ENCODE measurements at regions not wholly inside any gene's neighbourhood (a gene's known extent, or its start where the extent isn't known, plus 50 kb on each side); places are given as distances from the start of the nearest gene placed in this dataset.
"Not testable (repeated sequence)": the region's sequence is repeated elsewhere in the genome, so short reads cannot be mapped to it uniquely, and the experiment has no call there.

DNA sequence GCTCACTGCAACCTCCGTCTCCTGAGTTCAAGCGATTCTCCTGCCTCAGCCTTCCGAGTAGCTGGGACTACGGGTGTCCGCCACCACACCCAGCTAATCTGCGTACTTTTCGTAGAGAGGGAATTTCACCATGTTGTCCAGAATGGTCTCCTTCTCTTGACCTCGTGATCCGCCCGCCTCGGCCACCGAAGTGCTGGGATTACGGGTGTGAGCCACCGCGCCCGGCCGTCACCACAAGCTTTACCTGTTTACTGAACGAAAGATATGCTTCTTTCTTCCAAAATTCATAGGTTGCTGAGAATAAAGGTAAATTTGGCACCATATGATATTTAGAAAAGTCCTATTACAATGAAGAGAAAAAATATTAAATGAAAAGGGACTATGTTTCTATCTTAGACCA lies 333.5 kb upstream of the EPHA6 start:
- Mint-ChIP-seq H3K4me3 (no peak overlapping the region), H3K27me3 (no peaks in the 10 kb centered on the region), H3K36me3 (no peaks in the 10 kb centered on the region), H3K4me1 (no peaks in the 10 kb centered on the region), H3K27ac (no peak overlapping the region), H3K9me3 (peaks cover 0 to 2% of the 10 kb centered on the region in 2 donors)
- no peak for ATAC-seq (replicated peaks)
- no peak for DNase-seq

DNA sequence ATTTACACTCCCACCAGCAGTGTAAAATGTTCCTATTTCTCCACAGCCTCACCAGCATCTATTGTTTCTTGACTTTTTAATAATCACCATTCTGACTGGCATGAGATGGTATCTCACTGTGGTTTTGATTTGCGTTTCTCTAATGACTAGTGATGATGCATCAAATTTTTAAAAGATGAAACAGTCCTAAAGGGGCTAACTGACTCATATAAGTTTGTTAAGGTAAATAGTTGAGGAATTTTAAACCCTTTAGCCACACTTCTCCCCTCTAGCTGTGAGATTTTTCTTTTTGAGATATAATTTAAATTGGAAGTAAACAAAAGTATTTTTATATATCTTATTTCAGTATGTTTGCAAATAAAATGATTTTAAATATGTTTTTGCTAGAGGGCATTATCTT lies 331.2 kb upstream of the EPHA6 start:
- not testable (repeated sequence) for H3K27me3 Mint-ChIP-seq; ATAC-seq (replicated peaks); H3K9me3 Mint-ChIP-seq; H3K4me3 Mint-ChIP-seq; H3K27ac Mint-ChIP-seq; DNase-seq; H3K4me1 Mint-ChIP-seq; H3K36me3 Mint-ChIP-seq

DNA sequence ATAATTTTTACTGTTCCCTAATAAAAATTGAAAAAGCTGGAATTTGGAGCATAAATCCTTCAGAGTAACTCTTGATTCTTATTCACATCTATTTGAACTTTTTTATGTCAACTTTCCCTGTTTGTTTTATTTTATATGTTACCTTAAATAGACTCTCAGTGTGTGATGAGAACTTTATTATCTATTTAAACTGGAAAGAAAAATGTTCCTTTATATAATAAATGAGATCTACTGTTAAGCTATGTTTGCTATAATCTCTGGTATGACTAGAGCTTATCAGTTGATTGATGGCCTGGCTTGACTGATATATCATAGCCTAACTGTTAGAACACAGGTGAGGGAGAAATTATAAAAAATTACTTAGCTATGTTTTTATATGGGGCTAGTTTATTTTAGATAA lies 330.6 kb upstream of the EPHA6 start:
- no peak overlapping the region for H3K4me3 Mint-ChIP-seq
- H3K27ac Mint-ChIP-seq = no peak overlapping the region
- ATAC-seq (replicated peaks) (no peak), DNase-seq (no peak)
- no peaks in the 10 kb centered on the region for H3K4me1 Mint-ChIP-seq
- H3K27me3 Mint-ChIP-seq = no peaks in the 10 kb centered on the region
- H3K36me3 Mint-ChIP-seq = no peaks in the 10 kb centered on the region
- H3K9me3 Mint-ChIP-seq = peaks cover 0 to 4% of the 10 kb centered on the region in 2 donors

DNA sequence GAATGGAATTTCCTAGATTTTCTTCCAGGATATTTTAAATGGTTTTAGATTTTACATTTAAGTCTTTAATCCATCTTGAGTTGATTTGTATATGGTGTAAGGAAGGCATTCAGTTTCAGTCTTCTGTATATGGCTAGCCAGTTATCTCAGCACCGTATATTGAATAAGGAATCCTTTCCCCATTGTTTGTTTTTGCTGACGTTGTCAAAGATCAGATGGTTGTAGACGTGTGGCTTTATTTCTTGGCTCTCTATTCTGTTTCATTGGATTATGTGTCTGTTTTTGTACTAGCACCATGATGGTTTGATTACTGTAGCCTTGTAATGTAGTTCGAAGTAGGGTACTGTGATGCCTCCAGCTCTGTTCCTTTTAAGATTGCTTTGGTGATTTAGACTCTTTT lies 325.7 kb upstream of the EPHA6 start:
- Mint-ChIP-seq H3K27me3 (no peaks in the 10 kb centered on the region), H3K4me1 (no peaks in the 10 kb centered on the region), H3K36me3 (no peaks in the 10 kb centered on the region), H3K4me3 (no peak overlapping the region), H3K27ac (no peak overlapping the region), H3K9me3 (peaks cover 5 to 8% of the 10 kb centered on the region in 2 donors)
- DNase-seq = no peak
- ATAC-seq (replicated peaks) = no peak

DNA sequence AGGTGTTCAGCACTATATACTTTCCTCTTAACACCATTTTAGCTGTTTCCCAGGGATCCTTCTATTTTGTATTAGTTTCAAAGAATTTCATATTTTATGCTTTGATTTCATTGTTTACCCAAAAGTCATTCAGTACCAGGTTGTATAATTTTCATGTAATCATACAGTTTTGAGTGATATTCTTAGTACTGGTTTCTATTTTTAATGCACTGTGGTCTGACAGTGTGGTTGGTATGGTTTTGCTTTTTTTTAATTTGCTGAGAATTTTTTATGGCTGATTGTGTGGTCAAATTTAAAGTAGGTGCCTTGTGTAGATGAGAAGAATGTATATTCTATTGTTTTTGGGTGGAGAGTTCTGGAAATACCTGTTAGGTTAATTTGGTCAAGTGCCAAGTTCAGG lies 323.4 kb upstream of the EPHA6 start:
- DNase-seq (no peak), ATAC-seq (replicated peaks) (no peak)
- Mint-ChIP-seq H3K36me3 (no peaks in the 10 kb centered on the region), H3K9me3 (peaks cover 8 to 12% of the 10 kb centered on the region in 2 donors), H3K4me3 (no peak overlapping the region), H3K27ac (no peak overlapping the region), H3K27me3 (no peaks in the 10 kb centered on the region), H3K4me1 (no peaks in the 10 kb centered on the region)

DNA sequence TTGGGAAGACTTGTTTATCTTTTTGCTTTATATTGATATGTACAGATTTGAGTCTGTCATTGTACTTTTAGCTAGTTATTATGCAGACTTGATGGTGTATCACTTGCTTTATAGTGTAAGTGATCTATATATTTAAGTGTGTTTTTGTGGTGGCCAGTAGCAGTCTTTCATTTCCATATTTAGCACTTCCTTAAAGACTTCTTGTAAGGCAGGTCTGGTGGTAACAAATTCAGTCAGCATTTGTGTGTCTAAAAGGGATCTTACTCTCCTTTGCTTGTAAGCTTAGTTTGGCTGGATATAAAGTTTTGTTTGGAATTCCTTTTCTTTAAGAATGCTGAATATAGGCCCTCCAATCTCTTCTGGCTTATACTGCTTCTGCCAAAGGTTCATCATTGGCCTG lies 322.5 kb upstream of the EPHA6 start:
- Mint-ChIP-seq H3K9me3 (peaks cover 11 to 12% of the 10 kb centered on the region in 2 donors), H3K27ac (no peak overlapping the region)

DNA sequence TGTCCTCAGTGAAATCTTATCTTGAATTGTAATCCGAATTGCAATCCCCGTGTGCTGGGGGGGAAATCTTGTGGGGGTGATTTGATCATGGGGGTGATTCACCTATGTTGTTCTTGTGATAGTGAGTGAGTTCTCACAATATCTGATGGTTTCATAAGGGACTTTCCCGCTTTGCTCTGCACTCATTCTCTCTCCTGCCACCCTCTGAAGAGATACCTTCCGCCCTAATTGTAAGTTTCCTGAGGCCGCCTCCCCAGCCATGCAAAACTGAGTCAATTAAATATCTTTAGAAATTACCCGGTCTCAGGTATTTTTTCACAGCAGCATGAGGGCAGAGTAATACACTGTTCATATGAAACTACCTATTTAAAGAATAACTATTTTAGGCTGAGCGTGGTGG lies 304.1 kb upstream of the EPHA6 start:
- Mint-ChIP-seq H3K4me3 (no peak overlapping the region), H3K36me3 (no peaks in the 10 kb centered on the region), H3K9me3 (peaks cover 3 to 8% of the 10 kb centered on the region in 2 donors), H3K27ac (no peak overlapping the region), H3K27me3 (no peaks in the 10 kb centered on the region), H3K4me1 (no peaks in the 10 kb centered on the region)
- no peak for ATAC-seq (replicated peaks)
- DNase-seq = no peak

More for the DNA sequence above, 322.5 kb upstream of the EPHA6 start:
- no peaks in the 10 kb centered on the region for H3K4me1 Mint-ChIP-seq
- no peak for ATAC-seq (replicated peaks)
- no peak for DNase-seq
- H3K4me3 Mint-ChIP-seq = no peak overlapping the region
- H3K27me3 Mint-ChIP-seq = no peaks in the 10 kb centered on the region
- no peaks in the 10 kb centered on the region for H3K36me3 Mint-ChIP-seq

DNA sequence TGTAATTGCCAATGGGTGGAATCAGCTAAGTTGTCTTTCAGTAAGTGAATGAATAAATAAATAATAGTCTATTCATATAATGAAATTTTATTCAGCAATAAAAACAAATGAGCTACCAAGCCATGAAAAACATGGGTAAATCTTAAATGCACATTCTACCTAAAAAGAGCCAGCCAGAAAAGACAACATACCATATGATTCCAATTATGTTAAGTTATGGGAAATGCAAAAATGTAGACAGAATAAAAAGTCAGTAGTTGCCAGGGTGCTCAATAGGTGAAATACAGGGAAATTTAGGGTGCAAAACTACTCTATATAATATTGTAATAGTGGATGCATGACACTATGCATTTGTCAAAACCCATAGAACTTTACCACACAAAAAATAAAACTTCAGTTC lies 277.2 kb upstream of the EPHA6 start:
- Mint-ChIP-seq H3K27ac (no peak overlapping the region), H3K4me1 (no peaks in the 10 kb centered on the region), H3K36me3 (no peaks in the 10 kb centered on the region), H3K4me3 (no peak overlapping the region), H3K9me3 (peaks cover 7 to 8% of the 10 kb centered on the region in 2 donors), H3K27me3 (no peaks in the 10 kb centered on the region)
- ATAC-seq (replicated peaks) = no peak
- DNase-seq = no peak

DNA sequence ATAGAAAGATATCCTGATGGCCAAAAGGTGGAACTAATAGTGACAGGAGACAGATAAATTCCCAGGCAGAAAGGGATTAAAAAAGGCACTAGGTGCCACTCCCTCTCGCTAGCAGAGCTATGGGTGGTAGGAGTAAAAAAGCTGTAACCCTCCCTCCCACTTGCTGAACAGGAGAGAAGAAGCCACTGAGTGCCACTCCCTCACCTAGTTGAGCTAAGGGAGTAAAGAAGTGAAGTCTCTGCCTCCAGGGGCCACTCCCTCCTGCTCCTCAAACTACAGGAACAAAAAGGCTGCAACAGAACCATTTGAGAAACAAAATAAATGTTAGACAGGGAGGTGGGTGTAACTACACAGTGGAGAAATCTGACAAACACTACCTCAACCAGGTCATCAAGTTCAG lies 276.2 kb upstream of the EPHA6 start:
- Mint-ChIP-seq H3K9me3 (peaks cover 8 to 11% of the 10 kb centered on the region in 2 donors), H3K27me3 (no peaks in the 10 kb centered on the region), H3K36me3 (no peaks in the 10 kb centered on the region), H3K4me3 (no peak overlapping the region), H3K4me1 (no peaks in the 10 kb centered on the region), H3K27ac (no peak overlapping the region)
- DNase-seq (no peak), ATAC-seq (replicated peaks) (no peak)

DNA sequence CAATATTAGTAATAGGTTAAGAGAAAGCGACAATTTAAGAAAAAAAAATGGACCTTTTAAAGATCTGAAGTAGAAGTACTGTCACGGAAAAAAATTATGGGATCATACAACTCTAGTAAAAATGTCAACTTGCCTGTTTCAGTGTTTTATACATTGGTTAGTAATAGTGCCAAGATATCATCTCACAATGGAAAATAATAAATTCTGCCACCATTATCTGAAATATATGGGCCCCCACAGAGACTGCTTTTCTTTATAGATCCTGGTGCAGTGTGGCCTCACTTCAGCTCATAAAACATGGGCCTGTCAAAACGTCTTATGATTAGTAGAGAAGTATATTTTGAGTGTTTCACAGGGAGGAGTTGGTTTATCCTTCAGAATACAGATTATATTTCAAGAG lies 266.3 kb upstream of the EPHA6 start:
- Mint-ChIP-seq H3K27ac (no peak overlapping the region), H3K4me1 (no peaks in the 10 kb centered on the region), H3K4me3 (no peak overlapping the region), H3K9me3 (peaks cover 19 to 20% of the 10 kb centered on the region in 2 donors), H3K27me3 (no peaks in the 10 kb centered on the region), H3K36me3 (no peaks in the 10 kb centered on the region)
- ATAC-seq (replicated peaks) (no peak), DNase-seq (no peak)

DNA sequence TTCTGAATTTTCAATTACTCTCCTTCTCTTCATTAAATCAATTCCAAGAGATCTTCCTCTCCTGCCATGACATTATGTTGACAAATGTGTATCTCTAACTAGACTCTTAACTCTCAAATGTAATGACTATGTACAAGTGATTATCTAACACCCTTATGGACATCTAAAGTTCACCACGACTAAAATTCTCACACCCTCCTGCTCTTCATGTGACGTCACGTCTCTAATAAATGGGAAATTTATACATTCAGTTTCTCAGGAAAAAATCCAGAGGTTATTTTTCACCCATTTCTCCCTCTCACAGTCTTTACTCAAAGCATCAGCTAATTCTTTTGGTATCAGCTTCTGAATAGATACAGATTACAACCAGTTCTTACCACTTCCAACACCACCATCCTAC lies 237.5 kb upstream of the EPHA6 start:
- no peaks in the 10 kb centered on the region for H3K4me1 Mint-ChIP-seq
- peaks cover 23 to 25% of the 10 kb centered on the region in 2 donors for H3K9me3 Mint-ChIP-seq
- no peaks in the 10 kb centered on the region for H3K27me3 Mint-ChIP-seq
- DNase-seq = no peak
- no peak for ATAC-seq (replicated peaks)
- no peak overlapping the region for H3K27ac Mint-ChIP-seq
- peaks cover 0 to 7% of the 10 kb centered on the region in 2 donors for H3K36me3 Mint-ChIP-seq
- H3K4me3 Mint-ChIP-seq = no peak overlapping the region

DNA sequence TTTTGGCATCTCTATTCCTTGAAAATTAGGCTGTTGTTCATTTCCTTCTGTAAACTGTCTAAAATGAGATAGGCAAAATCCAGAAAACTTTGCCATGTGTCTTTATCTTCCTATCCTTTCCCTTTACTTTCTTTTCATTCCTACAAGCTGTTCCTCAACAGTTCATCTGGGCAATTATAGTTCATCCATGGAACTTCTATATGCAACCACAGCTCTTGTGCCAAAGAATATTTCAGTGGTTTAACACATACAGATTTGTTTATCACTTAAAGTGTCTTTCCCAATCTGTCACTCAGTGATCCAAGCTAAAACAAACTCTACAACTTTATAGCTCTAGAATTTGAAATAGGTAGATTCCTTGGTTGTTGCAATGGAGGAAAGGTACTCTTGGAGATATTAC lies 230.3 kb upstream of the EPHA6 start:
- DNase-seq (no peak), ATAC-seq (replicated peaks) (no peak)
- no peaks in the 10 kb centered on the region for H3K27me3 Mint-ChIP-seq
- H3K9me3 Mint-ChIP-seq = peaks cover 0 to 8% of the 10 kb centered on the region in 2 donors
- H3K36me3 Mint-ChIP-seq = no peaks in the 10 kb centered on the region
- H3K27ac Mint-ChIP-seq = no peak overlapping the region
- no peak overlapping the region for H3K4me3 Mint-ChIP-seq
- no peaks in the 10 kb centered on the region for H3K4me1 Mint-ChIP-seq

DNA sequence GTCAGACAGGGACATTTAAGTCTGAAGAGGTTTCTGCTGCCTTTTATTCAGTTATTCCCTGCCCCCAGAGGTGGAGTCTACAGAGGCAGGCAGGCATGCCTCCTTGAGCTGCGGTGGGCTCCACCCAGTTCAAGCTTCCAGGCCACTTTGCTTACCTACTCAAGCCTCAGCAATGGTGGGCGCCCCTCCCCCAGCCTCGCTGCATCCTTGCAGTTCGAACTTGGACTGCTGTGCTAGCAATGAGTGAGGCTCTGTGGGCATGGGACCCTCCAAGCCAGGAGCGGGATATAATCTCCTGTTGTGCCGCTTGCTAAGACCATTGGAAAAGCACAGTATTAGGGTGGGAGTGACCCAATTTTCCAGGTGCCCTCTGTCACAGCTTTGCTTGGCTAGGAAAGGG lies 207.5 kb upstream of the EPHA6 start:
- H3K4me1 Mint-ChIP-seq; H3K36me3 Mint-ChIP-seq; H3K27ac Mint-ChIP-seq; ATAC-seq (replicated peaks); H3K27me3 Mint-ChIP-seq; H3K4me3 Mint-ChIP-seq; DNase-seq: not testable (repeated sequence)
- peaks cover 12 to 13% of the 10 kb centered on the region in 2 donors for H3K9me3 Mint-ChIP-seq

DNA sequence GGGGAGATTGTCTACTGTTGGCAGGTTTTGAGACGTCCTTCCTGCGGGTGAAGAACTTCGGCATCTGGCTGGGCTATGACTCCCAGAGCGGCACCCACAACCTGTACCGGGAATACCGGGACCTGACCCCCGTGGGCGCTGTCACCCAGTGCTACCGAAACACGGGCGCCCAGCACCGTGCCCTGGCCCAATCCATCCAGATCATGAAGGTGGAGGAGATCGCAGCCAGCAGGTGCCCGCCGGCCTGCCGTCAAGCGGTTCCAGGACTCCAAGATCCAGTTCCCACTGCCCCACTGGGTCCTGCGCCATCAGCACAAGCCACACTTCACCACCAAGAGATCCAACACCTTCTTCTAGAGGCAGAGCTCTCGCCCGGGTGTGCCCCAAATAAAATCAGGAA lies 194.9 kb upstream of the EPHA6 start:
- H3K27me3 Mint-ChIP-seq = no peaks in the 10 kb centered on the region
- no peak overlapping the region for H3K4me3 Mint-ChIP-seq
- ATAC-seq (replicated peaks) (no peak), DNase-seq (no peak)
- H3K4me1 Mint-ChIP-seq = no peaks in the 10 kb centered on the region
- H3K36me3 Mint-ChIP-seq = no peaks in the 10 kb centered on the region
- no peak overlapping the region for H3K27ac Mint-ChIP-seq
- peaks cover 2 to 7% of the 10 kb centered on the region in 2 donors for H3K9me3 Mint-ChIP-seq

DNA sequence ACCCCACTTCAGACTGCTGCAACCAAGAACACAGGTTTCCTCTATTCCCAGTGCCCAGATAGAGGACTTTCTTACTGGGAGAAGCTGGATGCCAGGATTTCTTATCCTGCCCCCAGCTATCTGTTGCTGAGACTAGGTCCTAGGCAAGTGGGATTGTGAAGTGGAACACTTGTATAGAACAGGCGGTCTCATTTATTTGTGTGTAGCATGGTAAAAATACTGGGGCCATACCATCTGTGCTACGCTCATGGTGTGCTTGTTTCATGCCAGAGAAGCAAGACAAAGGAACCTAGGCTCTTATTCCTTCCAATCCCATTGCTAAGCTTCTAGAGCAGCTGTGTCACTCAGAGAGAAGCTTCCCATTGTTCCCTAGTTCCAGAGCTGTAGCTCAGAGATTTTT lies 191.5 kb upstream of the EPHA6 start:
- Mint-ChIP-seq H3K27ac (no peak overlapping the region), H3K4me1 (no peaks in the 10 kb centered on the region), H3K4me3 (no peak overlapping the region), H3K9me3 (peaks cover 4 to 13% of the 10 kb centered on the region in 2 donors), H3K36me3 (no peaks in the 10 kb centered on the region), H3K27me3 (no peaks in the 10 kb centered on the region)
- ATAC-seq (replicated peaks) (no peak), DNase-seq (no peak)

DNA sequence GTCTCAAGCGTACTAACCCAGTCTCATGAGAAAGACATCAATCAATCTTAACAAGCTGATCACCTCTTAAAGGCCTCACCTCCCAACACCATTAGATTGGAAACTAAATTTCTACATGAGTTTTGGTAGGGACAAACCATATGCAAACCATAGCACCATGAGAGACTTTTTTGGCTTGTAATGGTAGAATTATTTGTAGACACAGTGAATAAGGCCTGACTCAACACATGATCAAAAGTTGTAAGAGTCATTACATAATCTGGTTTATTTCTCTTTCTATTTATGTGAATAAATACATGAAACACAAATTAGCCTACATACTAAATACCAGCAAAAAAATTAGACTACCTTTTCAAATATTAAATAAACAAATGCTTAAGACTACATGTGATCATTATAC lies 183.3 kb upstream of the EPHA6 start:
- H3K36me3 Mint-ChIP-seq = no peaks in the 10 kb centered on the region
- H3K27me3 Mint-ChIP-seq = no peaks in the 10 kb centered on the region

More for the DNA sequence above, 183.3 kb upstream of the EPHA6 start:
- no peaks in the 10 kb centered on the region for H3K4me1 Mint-ChIP-seq
- H3K27ac Mint-ChIP-seq = no peak overlapping the region
- peaks cover 0 to 2% of the 10 kb centered on the region in 2 donors for H3K9me3 Mint-ChIP-seq
- no peak overlapping the region for H3K4me3 Mint-ChIP-seq
- no peak for ATAC-seq (replicated peaks)
- no peak for DNase-seq
